ENCODE measurements at regions not wholly inside any gene's neighbourhood (a gene's known extent, or its start where the extent isn't known, plus 50 kb on each side); places are given as distances from the start of the nearest gene placed in this dataset.

GRCh38 chr13:57832187-57832586 lies 200.6 kb downstream of the PCDH17 start:
- TF ChIP-seq, protein P1, sequence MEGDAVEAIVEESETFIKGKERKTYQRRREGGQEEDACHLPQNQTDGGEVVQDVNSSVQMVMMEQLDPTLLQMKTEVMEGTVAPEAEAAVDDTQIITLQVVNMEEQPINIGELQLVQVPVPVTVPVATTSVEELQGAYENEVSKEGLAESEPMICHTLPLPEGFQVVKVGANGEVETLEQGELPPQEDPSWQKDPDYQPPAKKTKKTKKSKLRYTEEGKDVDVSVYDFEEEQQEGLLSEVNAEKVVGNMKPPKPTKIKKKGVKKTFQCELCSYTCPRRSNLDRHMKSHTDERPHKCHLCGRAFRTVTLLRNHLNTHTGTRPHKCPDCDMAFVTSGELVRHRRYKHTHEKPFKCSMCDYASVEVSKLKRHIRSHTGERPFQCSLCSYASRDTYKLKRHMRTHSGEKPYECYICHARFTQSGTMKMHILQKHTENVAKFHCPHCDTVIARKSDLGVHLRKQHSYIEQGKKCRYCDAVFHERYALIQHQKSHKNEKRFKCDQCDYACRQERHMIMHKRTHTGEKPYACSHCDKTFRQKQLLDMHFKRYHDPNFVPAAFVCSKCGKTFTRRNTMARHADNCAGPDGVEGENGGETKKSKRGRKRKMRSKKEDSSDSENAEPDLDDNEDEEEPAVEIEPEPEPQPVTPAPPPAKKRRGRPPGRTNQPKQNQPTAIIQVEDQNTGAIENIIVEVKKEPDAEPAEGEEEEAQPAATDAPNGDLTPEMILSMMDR (IDR thresholded peaks at IDR 0.05) = no peak
- TF ChIP-seq POLR2A (IDR thresholded peaks at IDR 0.05) (no peak), POLR2AphosphoS5 (IDR thresholded peaks at IDR 0.05) (no peak)

Data from prostate gland (tissue), 2 donors.